Peyer's patch (tissue), 4 donors: ENCODE measurements at regions not wholly inside any gene's neighbourhood (a gene's known extent, or its start where the extent isn't known, plus 50 kb on each side); places are given as distances from the start of the nearest gene placed in this dataset.

Experiments
- DNase-seq, 3 donors: peaks; one replicate each; pipeline ENCODE4 v3.0.0-alpha.2; 2017 to 2019
- H3K27ac ChIP-seq, 4 donors: fragments of 200-600 bp; sonication (generic); one replicate each; pipeline ENCODE4 v1.5.1; 2016 to 2019
- H3K27me3 ChIP-seq, 2 donors: fragments of 200-600 bp; sonication (generic); one replicate each; pipeline ENCODE4 v1.5.1; 2019
- H3K36me3 ChIP-seq, 3 donors: fragments of 200-600 bp; sonication (generic); one replicate each; pipeline ENCODE4 v1.5.1; 2016 to 2019
- H3K4me1 ChIP-seq, 4 donors: fragments of 200-600 bp; sonication (generic); one replicate each; pipeline ENCODE4 v1.5.1; 2016 to 2019
- H3K4me3 ChIP-seq, 4 donors: fragments of 200-600 bp; sonication (generic); 1 replicate in 3 of 4; 2 replicates in 1 of 4; pipeline ENCODE4 v1.5.1; 2016 to 2019; ENCODE audit warnings: mild to moderate bottlenecking in 1 of 4
- H3K9me3 ChIP-seq, 4 donors: fragments of 200-600 bp; sonication (generic); one replicate each; pipeline ENCODE4 v1.5.1; 2016 to 2019; ENCODE audit warnings: mild to moderate bottlenecking in 1 of 4
- POLR2A ChIP-seq, 2 donors: fragments of 450-650 bp; IDR thresholded peaks; one replicate each; pipeline ENCODE4 v1.5.1; 2017; ENCODE audit warnings: antibody characterized with exemption in 2 of 2, mild to moderate bottlenecking in 2 of 2, moderate library complexity in 2 of 2
- TF ChIP-seq, protein P1 (sequence below), 6 experiments: fragments of 450-650 bp in 4 of 6; fragments of 200-600 bp in 2 of 6; sonication (generic) in 1 of 6; IDR thresholded peaks; one replicate each; pipeline ENCODE4 v1.5.1; 2017 to 2019; ENCODE audit warnings: antibody characterized with exemption in 6 of 6, mild to moderate bottlenecking in 3 of 6, moderate library complexity in 1 of 6

DNA sequence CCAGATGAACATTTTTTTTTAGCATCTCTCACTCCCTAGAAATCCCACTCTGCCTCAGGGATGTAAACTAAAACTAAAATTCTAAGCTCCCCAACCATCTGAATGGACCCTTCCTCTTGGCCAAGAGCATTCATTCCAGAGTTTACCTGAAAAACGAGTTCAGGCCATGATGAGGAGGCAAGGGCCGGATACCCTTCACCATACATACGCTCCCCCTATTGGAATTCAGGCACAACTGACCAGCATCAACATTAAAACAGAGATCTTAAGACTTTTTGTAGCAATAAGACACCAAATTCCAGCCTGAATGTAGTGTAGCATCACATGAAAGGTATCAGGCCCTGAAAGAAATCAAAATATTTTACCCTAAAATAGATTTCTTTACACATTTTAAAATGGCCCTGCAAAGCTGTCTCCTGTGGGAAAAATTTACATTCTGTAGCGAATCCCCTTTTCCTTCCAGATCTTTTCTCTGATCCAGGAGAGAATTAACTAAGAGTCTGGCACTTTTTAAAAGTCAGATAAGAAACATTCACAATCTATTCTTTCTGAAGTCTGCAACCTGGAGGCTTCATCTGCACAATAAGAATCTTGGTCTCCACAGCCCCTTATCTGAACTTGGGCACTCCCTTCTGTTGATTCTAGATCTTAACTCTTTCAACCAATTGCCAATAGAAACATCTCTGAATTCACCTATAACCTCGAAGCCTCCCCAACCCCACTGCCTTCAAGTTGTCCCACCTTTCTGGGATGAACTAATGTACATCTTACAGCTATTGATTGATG, 888.5 kb downstream of the UQCRFS1 start:
- TF ChIP-seq, protein P1, sequence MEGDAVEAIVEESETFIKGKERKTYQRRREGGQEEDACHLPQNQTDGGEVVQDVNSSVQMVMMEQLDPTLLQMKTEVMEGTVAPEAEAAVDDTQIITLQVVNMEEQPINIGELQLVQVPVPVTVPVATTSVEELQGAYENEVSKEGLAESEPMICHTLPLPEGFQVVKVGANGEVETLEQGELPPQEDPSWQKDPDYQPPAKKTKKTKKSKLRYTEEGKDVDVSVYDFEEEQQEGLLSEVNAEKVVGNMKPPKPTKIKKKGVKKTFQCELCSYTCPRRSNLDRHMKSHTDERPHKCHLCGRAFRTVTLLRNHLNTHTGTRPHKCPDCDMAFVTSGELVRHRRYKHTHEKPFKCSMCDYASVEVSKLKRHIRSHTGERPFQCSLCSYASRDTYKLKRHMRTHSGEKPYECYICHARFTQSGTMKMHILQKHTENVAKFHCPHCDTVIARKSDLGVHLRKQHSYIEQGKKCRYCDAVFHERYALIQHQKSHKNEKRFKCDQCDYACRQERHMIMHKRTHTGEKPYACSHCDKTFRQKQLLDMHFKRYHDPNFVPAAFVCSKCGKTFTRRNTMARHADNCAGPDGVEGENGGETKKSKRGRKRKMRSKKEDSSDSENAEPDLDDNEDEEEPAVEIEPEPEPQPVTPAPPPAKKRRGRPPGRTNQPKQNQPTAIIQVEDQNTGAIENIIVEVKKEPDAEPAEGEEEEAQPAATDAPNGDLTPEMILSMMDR (IDR thresholded peaks at IDR 0.05): no peak
- no peak for TF ChIP-seq POLR2A (IDR thresholded peaks at IDR 0.05)
- no peak for DNase-seq
- Histone ChIP-seq H3K9me3 (no peaks in the 10 kb centered on the region), H3K36me3 (no peaks in the 10 kb centered on the region), H3K27ac (no peak overlapping the region), H3K4me1 (no peaks in the 10 kb centered on the region), H3K4me3 (no peak overlapping the region), H3K27me3 (no peaks in the 10 kb centered on the region)

GRCh38 chr19:28322945-28323344, 890.0 kb downstream of the UQCRFS1 start:
- Histone ChIP-seq H3K4me3 (no peak overlapping the region), H3K4me1 (no peaks in the 10 kb centered on the region), H3K27ac (no peak overlapping the region), H3K36me3 (no peaks in the 10 kb centered on the region), H3K27me3 (no peaks in the 10 kb centered on the region), H3K9me3 (no peaks in the 10 kb centered on the region)
- TF ChIP-seq, protein P1 (IDR thresholded peaks at IDR 0.05): no peak
- no peak for TF ChIP-seq POLR2A (IDR thresholded peaks at IDR 0.05)
- DNase-seq: no peak

GRCh38 chr19:28322491-28322890, 890.5 kb downstream of the UQCRFS1 start:
- TF ChIP-seq, protein P1 (IDR thresholded peaks at IDR 0.05): no peak
- TF ChIP-seq POLR2A (IDR thresholded peaks at IDR 0.05): no peak
- no peaks in the 10 kb centered on the region for H3K4me1 ChIP-seq
- no peaks in the 10 kb centered on the region for H3K9me3 ChIP-seq
- no peak overlapping the region for H3K4me3 ChIP-seq
- no peak overlapping the region for H3K27ac ChIP-seq
- DNase-seq: no peak
- no peaks in the 10 kb centered on the region for H3K36me3 ChIP-seq
- no peaks in the 10 kb centered on the region for H3K27me3 ChIP-seq

- no peaks in the 10 kb centered on the region for H3K4me1 ChIP-seq
- H3K27me3 ChIP-seq: no peaks in the 10 kb centered on the region
These were observed 893.0 kb downstream of the UQCRFS1 start for GRCh38 chr19:28319918-28320317.

GRCh38 chr19:28319227-28319626, 893.7 kb downstream of the UQCRFS1 start:
- no peak for DNase-seq
- TF ChIP-seq, protein P1 (IDR thresholded peaks at IDR 0.05): no peak
- no peak for TF ChIP-seq POLR2A (IDR thresholded peaks at IDR 0.05)
- H3K4me3 ChIP-seq: no peak overlapping the region
- no peak overlapping the region for H3K27ac ChIP-seq
- H3K27me3 ChIP-seq: no peaks in the 10 kb centered on the region
- no peaks in the 10 kb centered on the region for H3K36me3 ChIP-seq
- no peaks in the 10 kb centered on the region for H3K9me3 ChIP-seq
- no peaks in the 10 kb centered on the region for H3K4me1 ChIP-seq

More at GRCh38 chr19:28319918-28320317, 893.0 kb downstream of the UQCRFS1 start:
- Histone ChIP-seq H3K36me3 (no peaks in the 10 kb centered on the region), H3K27ac (no peak overlapping the region), H3K4me3 (no peak overlapping the region), H3K9me3 (no peaks in the 10 kb centered on the region)
- no peak for TF ChIP-seq POLR2A (IDR thresholded peaks at IDR 0.05)
- TF ChIP-seq, protein P1 (IDR thresholded peaks at IDR 0.05): no peak
- no peak for DNase-seq
